Ectodermal cell (in vitro differentiated cells): ENCODE measurements at regions not wholly inside any gene's neighbourhood (a gene's known extent, or its start where the extent isn't known, plus 50 kb on each side); places are given as distances from the start of the nearest gene placed in this dataset.

Experiments used
- H3K27ac ChIP-seq: 2 replicates; pipeline ENCODE4 v1.7.0; 2013; ENCODE audit warnings: mild to moderate bottlenecking, low read depth, low read length; ENCODE audit not compliant: insufficient read depth, poor library complexity, severe bottlenecking
- H3K27me3 ChIP-seq: 2 replicates; pipeline ENCODE4 v1.7.0; 2013; ENCODE audit warnings: mild to moderate bottlenecking, low read length; ENCODE audit not compliant: insufficient read depth, control insufficient read depth, poor library complexity, severe bottlenecking
- H3K36me3 ChIP-seq: one replicate; pipeline ENCODE4 v1.7.0; 2013; ENCODE audit warnings: low read length; ENCODE audit not compliant: control insufficient read depth, insufficient read depth
- H3K4me1 ChIP-seq: one replicate; pipeline ENCODE4 v1.7.0; 2013; ENCODE audit warnings: low read length; ENCODE audit not compliant: control insufficient read depth, insufficient read depth
- H3K4me3 ChIP-seq: 2 replicates; pipeline ENCODE4 v1.7.0; 2013; ENCODE audit warnings: low read depth, low read length, control low read depth; ENCODE audit not compliant: insufficient read depth
- H3K9me3 ChIP-seq: 2 replicates; pipeline ENCODE4 v1.7.0; 2013; ENCODE audit warnings: mild to moderate bottlenecking, low read length, moderate library complexity; ENCODE audit not compliant: control insufficient read depth
- WGBS, 2 experiments: methylation state at CpG; one replicate each; pipeline ENCODE4 v1.1.7; 2013; ENCODE audit warnings: missing lambda C conversion rate in 2 of 2; 5-methylcytosine and 5-hydroxymethylcytosine counted together

GRCh38 chr6:26149240-26149639, 62.0 kb downstream of the HFE start:
- no peaks in the 10 kb centered on the region for H3K27me3 ChIP-seq
- no peak overlapping the region for H3K27ac ChIP-seq
- H3K9me3 ChIP-seq = no peaks in the 10 kb centered on the region
- no peaks in the 10 kb centered on the region for H3K4me1 ChIP-seq
- no peaks in the 10 kb centered on the region for H3K36me3 ChIP-seq
- no peak overlapping the region for H3K4me3 ChIP-seq

GRCh38 chr6:26152226-26153101, 65.2 kb downstream of the HFE start:
- no peak overlapping the region for H3K4me3 ChIP-seq
- 92 to 93% methylated on average over 5 to 6 of the region's 6 CpGs for WGBS, 2 experiments
- no peak overlapping the region for H3K27ac ChIP-seq

GRCh38 chr6:26155061-26155930, 68.1 kb downstream of the HFE start:
- H3K9me3 ChIP-seq = no peaks in the 10 kb centered on the region
- H3K27ac ChIP-seq = peak overlapping the region; percentile 12
- peak overlapping the region; percentile 56 for H3K4me3 ChIP-seq
- WGBS, 2 experiments = 37 to 44% methylated on average over 8 to 9 of the region's 9 CpGs
- H3K27me3 ChIP-seq = no peaks in the 10 kb centered on the region
- no peaks in the 10 kb centered on the region for H3K36me3 ChIP-seq
- no peaks in the 10 kb centered on the region for H3K4me1 ChIP-seq

More at GRCh38 chr6:26152226-26153101, 65.2 kb downstream of the HFE start:
- Histone ChIP-seq H3K9me3 (no peaks in the 10 kb centered on the region), H3K36me3 (no peaks in the 10 kb centered on the region), H3K27me3 (no peaks in the 10 kb centered on the region), H3K4me1 (no peaks in the 10 kb centered on the region)

- Histone ChIP-seq H3K4me3 (peak overlapping the region; percentile 56), H3K9me3 (no peaks in the 10 kb centered on the region), H3K4me1 (no peaks in the 10 kb centered on the region), H3K27me3 (no peaks in the 10 kb centered on the region), H3K36me3 (no peaks in the 10 kb centered on the region), H3K27ac (peak overlapping the region; percentile 90)
- WGBS, 2 experiments = 0 to 1% methylated on average over 61 of the region's 61 CpGs
Observed at GRCh38 chr6:26156105-26156849, 69.0 kb downstream of the HFE start.

- Histone ChIP-seq H3K4me1 (no peaks in the 10 kb centered on the region), H3K27ac (peak overlapping the region; percentile 90), H3K4me3 (peak overlapping the region; percentile 56), H3K27me3 (no peaks in the 10 kb centered on the region), H3K9me3 (no peaks in the 10 kb centered on the region), H3K36me3 (no peaks in the 10 kb centered on the region)
- WGBS, 2 experiments = 0 to 1% methylated on average over 18 of the region's 18 CpGs
Observed at GRCh38 chr6:26156850-26157250, 69.6 kb downstream of the HFE start.

GRCh38 chr6:26157251-26158075, 70.2 kb downstream of the HFE start:
- H3K4me1 ChIP-seq = no peaks in the 10 kb centered on the region
- no peaks in the 10 kb centered on the region for H3K9me3 ChIP-seq
- peak overlapping the region; percentile 90 for H3K27ac ChIP-seq
- no peaks in the 10 kb centered on the region for H3K27me3 ChIP-seq
- H3K36me3 ChIP-seq = no peaks in the 10 kb centered on the region
- 0% methylated on average over 29 of the region's 29 CpGs for WGBS, 2 experiments
- peak overlapping the region; percentile 56 for H3K4me3 ChIP-seq

- no peaks in the 10 kb centered on the region for H3K27me3 ChIP-seq
- WGBS, 2 experiments = 0 to 1% methylated on average over 30 of the region's 30 CpGs
- H3K4me3 ChIP-seq = peak overlapping the region; percentile 56
- H3K36me3 ChIP-seq = no peaks in the 10 kb centered on the region
- H3K27ac ChIP-seq = peak overlapping the region; percentile 88
- H3K4me1 ChIP-seq = no peaks in the 10 kb centered on the region
- H3K9me3 ChIP-seq = no peaks in the 10 kb centered on the region
Observed at GRCh38 chr6:26158076-26158580, 70.9 kb downstream of the HFE start.

- H3K27ac ChIP-seq = peak overlapping the region; percentile 88
- H3K36me3 ChIP-seq = no peaks in the 10 kb centered on the region
- H3K4me3 ChIP-seq = peak overlapping the region; percentile 56
- no peaks in the 10 kb centered on the region for H3K27me3 ChIP-seq
- 0 to 1% methylated on average over 19 to 20 of the region's 21 CpGs for WGBS, 2 experiments
- no peaks in the 10 kb centered on the region for H3K9me3 ChIP-seq
- no peaks in the 10 kb centered on the region for H3K4me1 ChIP-seq
Observed at GRCh38 chr6:26158581-26159356, 71.5 kb downstream of the HFE start.
